PFSK-1 (cell line): ENCODE measurements at regions not wholly inside any gene's neighbourhood (a gene's known extent, or its start where the extent isn't known, plus 50 kb on each side); places are given as distances from the start of the nearest gene placed in this dataset.

Experiments used
- FOXP2 ChIP-seq: optimal IDR thresholded peaks from 2 replicates; pipeline ENCODE3; 2011; ENCODE audit warnings: borderline replicate concordance, control low read depth, inconsistent platforms; ENCODE audit not compliant: insufficient read depth; ENCODE audit errors: extremely low read length, extremely low read depth
- POLR2AphosphoS5 ChIP-seq: IDR thresholded peaks from 2 replicates; pipeline ENCODE4 v1.6.1; 2012; ENCODE audit warnings: low read depth, mild to moderate bottlenecking, control low read depth, low read length, moderate library complexity
- REST ChIP-seq, 2 experiments: IDR thresholded peaks; 2 replicates each; pipeline versions ENCODE4 v1.6.1 to v1.8.0; 2011 to 2012; ENCODE audit warnings: low read depth in 2 of 2, low read length in 2 of 2, control low read depth in 1 of 2, inconsistent platforms in 1 of 2, mild to moderate bottlenecking in 1 of 2, moderate library complexity in 1 of 2; ENCODE audit not compliant: insufficient read depth in 1 of 2
- SIN3A ChIP-seq: IDR thresholded peaks from 2 replicates; pipeline ENCODE4 v1.6.1; 2012; ENCODE audit warnings: mild to moderate bottlenecking, low read length, moderate library complexity, borderline replicate concordance; ENCODE audit not compliant: insufficient read depth
- TAF1 ChIP-seq: IDR thresholded peaks from 2 replicates; pipeline ENCODE4 v1.6.1; 2012; ENCODE audit warnings: low read length, control low read depth, borderline replicate concordance; ENCODE audit not compliant: insufficient read depth

DNA sequence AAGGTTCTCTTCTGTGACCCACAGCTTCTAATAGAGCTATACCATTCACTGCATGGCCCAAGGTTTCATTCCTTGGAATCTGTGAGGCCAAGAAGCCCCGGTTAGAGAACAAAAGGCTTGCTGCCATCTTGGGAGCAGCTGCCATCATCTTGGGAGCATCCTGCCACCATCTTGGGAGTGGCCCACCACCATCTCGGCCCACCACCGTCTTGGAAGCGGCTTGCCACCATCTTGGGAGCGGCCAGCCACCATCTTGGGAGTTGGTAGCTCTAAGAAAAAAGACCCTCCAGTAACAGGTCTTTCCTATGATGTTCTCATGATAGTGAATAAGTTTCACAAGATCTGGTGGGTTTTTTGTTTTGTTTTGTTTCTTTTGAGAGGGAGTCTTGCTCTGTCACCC is 703.9 kb upstream of the ANO3 start:
- TF ChIP-seq SIN3A (no peak), POLR2AphosphoS5 (no peak), REST (IDR thresholded peaks at IDR 0.05; ENCODE audit: insufficient read depth in 1 of 2, low read depth in 2 of 2, low read length in 2 of 2) (no peak), FOXP2 (no peak), TAF1 (no peak)
